ENCODE measurements at regions not wholly inside any gene's neighbourhood (a gene's known extent, or its start where the extent isn't known, plus 50 kb on each side); places are given as distances from the start of the nearest gene placed in this dataset.

GRCh38 chr2:7601990-7602389, 684.8 kb downstream of the RNF144A start:
- BruUV-seq (replicated peaks), result no TSS peak
- no peaks in the 10 kb centered on the region for H3K36me3 Mint-ChIP-seq (ENCODE audit: insufficient read depth, unreplicated experiment)
- no peaks in the 10 kb centered on the region for H3K4me1 Mint-ChIP-seq (ENCODE audit: low read depth, unreplicated experiment)
- peaks cover 2% of the 10 kb centered on the region for H3K27me3 Mint-ChIP-seq (ENCODE audit: insufficient read depth, unreplicated experiment)
- Histone ChIP-seq H3K27me3 (replicated peaks; ENCODE audit: control insufficient read depth, insufficient read depth, low read length) (no peaks in the 10 kb centered on the region), H3K36me3 (ENCODE audit: control insufficient read depth, insufficient read depth, low read length) (no peaks in the 10 kb centered on the region), H3K4me3 (ENCODE audit: low read depth, low read length) (no peak overlapping the region), H3K4me1 (no peaks in the 10 kb centered on the region), H3K9me3 (peaks cover 5% of the 10 kb centered on the region; the same call in 1 of the 2 replicates)
- peaks cover 10% of the 10 kb centered on the region for H3K9me3 Mint-ChIP-seq (ENCODE audit: unreplicated experiment)
- ChIA-PET CTCF (no interaction called here), POLR2A (no interaction called here)
- no peak overlapping the region for H3K27ac Mint-ChIP-seq (ENCODE audit: unreplicated experiment)
- intact Hi-C loops (cut with micrococcal nuclease; ENCODE audit: unreplicated experiment), result no loop called here
- no peak for TF ChIP-seq CTCF (IDR thresholded peaks at IDR 0.05; ENCODE audit: insufficient read depth in 1 of 2, low read depth in 1 of 2, low read length in 1 of 2, severe bottlenecking in 1 of 2, unreplicated experiment in 1 of 2)
- DNase-seq, result no peak
- H3K4me3 Mint-ChIP-seq (ENCODE audit: unreplicated experiment), result no peak overlapping the region

GRCh38 chr2:7604456-7604855, 687.2 kb downstream of the RNF144A start:
- CTCF ChIA-PET, result no interaction called here
- intact Hi-C loops (cut with micrococcal nuclease; ENCODE audit: unreplicated experiment), result no loop called here

DNA sequence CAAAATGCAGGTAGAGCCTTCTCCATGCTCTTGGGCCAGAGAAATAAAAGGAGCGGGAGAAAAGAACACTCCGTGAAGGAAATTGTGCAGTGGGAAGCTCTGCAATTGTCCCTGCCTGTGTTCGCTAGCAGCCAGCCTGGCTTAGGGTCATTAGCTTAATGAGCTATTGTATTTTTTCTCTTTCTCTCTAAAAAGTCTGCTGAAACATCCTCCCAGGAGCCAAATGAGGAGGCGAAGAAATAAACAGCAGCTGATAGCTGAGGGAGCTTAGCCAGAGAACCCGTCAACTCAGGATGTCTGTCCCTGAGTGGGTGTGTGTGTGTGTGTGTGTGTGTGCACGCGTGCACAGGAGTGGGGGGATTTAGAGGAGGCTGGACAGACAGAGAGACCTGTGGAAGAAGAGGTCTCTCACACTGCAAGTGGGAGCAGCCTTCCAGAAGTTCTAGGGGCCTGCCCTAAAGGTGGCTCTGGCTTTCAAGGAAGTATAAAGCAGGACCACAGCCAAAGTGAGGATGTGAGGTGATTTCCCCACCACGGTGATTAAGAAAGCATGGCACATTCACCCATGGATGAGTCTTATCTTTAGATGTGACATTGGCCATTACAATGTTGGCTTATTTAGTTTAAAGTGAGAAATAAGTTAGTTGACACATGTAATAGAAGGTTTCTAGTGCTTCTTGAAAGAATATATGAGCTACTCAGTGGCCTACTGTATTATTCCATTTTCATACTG, 690.4 kb downstream of the RNF144A start:
- no peak overlapping the region for H3K4me3 ChIP-seq (ENCODE audit: low read depth, low read length)
- ChIA-PET CTCF (no interaction called here), POLR2A (no interaction called here)
- Mint-ChIP-seq H3K4me3 (ENCODE audit: unreplicated experiment) (no peak overlapping the region), H3K4me1 (ENCODE audit: low read depth, unreplicated experiment) (peaks cover 8% of the 10 kb centered on the region), H3K27ac (ENCODE audit: unreplicated experiment) (no peak overlapping the region), H3K27me3 (ENCODE audit: insufficient read depth, unreplicated experiment) (peaks cover 2% of the 10 kb centered on the region), H3K9me3 (ENCODE audit: unreplicated experiment) (no peaks in the 10 kb centered on the region), H3K36me3 (ENCODE audit: insufficient read depth, unreplicated experiment) (no peaks in the 10 kb centered on the region)
- peaks cover under 1% of the 10 kb centered on the region; the same call in 1 of the 2 replicates for H3K9me3 ChIP-seq
- BruUV-seq (replicated peaks), result no TSS peak
- H3K36me3 ChIP-seq (ENCODE audit: control insufficient read depth, insufficient read depth, low read length), result no peaks in the 10 kb centered on the region
- no peak for TF ChIP-seq CTCF (IDR thresholded peaks at IDR 0.05; ENCODE audit: insufficient read depth in 1 of 2, low read depth in 1 of 2, low read length in 1 of 2, severe bottlenecking in 1 of 2, unreplicated experiment in 1 of 2)
- DNase-seq, result no peak
- no peaks in the 10 kb centered on the region for H3K27me3 ChIP-seq (replicated peaks; ENCODE audit: control insufficient read depth, insufficient read depth, low read length)
- intact Hi-C loops (cut with micrococcal nuclease; ENCODE audit: unreplicated experiment), result no loop called here
- peaks cover 5% of the 10 kb centered on the region; the same call in 1 of the 2 replicates for H3K4me1 ChIP-seq

More at GRCh38 chr2:7604456-7604855, 687.2 kb downstream of the RNF144A start:
- POLR2A ChIA-PET, result no interaction called here
- no peaks in the 10 kb centered on the region for H3K36me3 ChIP-seq (ENCODE audit: control insufficient read depth, insufficient read depth, low read length)
- H3K27me3 ChIP-seq (replicated peaks; ENCODE audit: control insufficient read depth, insufficient read depth, low read length), result no peaks in the 10 kb centered on the region
- H3K4me1 ChIP-seq, result no peaks in the 10 kb centered on the region
- peaks cover 10% of the 10 kb centered on the region for H3K9me3 Mint-ChIP-seq (ENCODE audit: unreplicated experiment)
- H3K27ac Mint-ChIP-seq (ENCODE audit: unreplicated experiment), result no peak overlapping the region
- H3K4me3 Mint-ChIP-seq (ENCODE audit: unreplicated experiment), result no peak overlapping the region
- no peak for DNase-seq
- no peak for TF ChIP-seq CTCF (IDR thresholded peaks at IDR 0.05; ENCODE audit: insufficient read depth in 1 of 2, low read depth in 1 of 2, low read length in 1 of 2, severe bottlenecking in 1 of 2, unreplicated experiment in 1 of 2)
- no peak overlapping the region for H3K4me3 ChIP-seq (ENCODE audit: low read depth, low read length)
- peaks cover 5% of the 10 kb centered on the region; the same call in 1 of the 2 replicates for H3K9me3 ChIP-seq
- peaks cover 2% of the 10 kb centered on the region for H3K27me3 Mint-ChIP-seq (ENCODE audit: insufficient read depth, unreplicated experiment)
- no TSS peak for BruUV-seq (replicated peaks)
- no peaks in the 10 kb centered on the region for H3K4me1 Mint-ChIP-seq (ENCODE audit: low read depth, unreplicated experiment)
- no peaks in the 10 kb centered on the region for H3K36me3 Mint-ChIP-seq (ENCODE audit: insufficient read depth, unreplicated experiment)

Data from Caco-2 (cell line).